GM12801 (cell line): ENCODE measurements at regions not wholly inside any gene's neighbourhood (a gene's known extent, or its start where the extent isn't known, plus 50 kb on each side); places are given as distances from the start of the nearest gene placed in this dataset.

Experiments
- TF ChIP-seq, protein P1 (sequence below): IDR thresholded peaks from one replicate; pipeline ENCODE4 v1.5.1; 2011; ENCODE audit warnings: control low read depth; ENCODE audit not compliant: insufficient read length; ENCODE audit errors: extremely low read depth

DNA sequence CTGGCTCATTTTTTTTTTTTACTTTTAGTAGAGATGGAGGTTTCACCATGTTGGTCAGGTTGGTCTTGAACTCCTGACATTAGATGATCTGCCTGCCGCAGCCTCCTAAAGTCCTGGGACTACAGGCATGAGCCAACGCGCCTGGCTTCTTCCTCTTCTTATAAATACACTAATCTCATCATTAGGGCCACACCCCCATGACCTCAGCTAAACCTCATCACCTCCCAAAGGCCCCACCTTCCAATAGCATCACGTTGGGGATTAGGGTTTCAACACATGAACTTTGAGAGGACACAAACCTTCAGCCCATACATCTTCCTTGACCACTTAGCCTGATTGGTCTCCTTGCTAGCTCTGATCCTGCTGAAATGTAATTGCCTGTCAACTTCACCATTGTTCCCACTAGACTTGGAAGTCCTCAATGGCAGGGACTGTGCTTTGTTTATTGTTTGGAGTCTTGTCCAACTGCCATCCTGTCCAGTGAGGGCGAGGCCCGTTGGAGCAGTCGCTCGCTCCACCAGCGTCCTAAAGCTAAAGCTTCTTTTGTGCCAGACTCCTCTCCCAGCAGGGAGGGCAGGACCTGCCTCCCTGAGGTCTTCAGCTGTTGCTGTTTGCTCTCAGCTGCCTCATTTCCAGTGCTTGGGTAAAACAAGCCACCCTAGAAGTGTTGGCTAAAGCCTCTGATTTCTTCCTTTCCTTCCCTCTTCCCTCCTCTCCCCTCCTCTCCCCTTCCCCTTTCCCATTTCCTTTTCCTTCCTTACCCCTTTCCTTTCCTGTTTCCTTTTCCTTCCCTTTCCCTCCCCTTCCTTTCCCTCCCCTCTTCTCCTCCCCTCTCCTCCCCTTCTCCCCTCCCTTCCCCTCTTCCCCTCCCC is 85.3 kb downstream of the HAPSTR1 start:
- TF ChIP-seq, protein P1, sequence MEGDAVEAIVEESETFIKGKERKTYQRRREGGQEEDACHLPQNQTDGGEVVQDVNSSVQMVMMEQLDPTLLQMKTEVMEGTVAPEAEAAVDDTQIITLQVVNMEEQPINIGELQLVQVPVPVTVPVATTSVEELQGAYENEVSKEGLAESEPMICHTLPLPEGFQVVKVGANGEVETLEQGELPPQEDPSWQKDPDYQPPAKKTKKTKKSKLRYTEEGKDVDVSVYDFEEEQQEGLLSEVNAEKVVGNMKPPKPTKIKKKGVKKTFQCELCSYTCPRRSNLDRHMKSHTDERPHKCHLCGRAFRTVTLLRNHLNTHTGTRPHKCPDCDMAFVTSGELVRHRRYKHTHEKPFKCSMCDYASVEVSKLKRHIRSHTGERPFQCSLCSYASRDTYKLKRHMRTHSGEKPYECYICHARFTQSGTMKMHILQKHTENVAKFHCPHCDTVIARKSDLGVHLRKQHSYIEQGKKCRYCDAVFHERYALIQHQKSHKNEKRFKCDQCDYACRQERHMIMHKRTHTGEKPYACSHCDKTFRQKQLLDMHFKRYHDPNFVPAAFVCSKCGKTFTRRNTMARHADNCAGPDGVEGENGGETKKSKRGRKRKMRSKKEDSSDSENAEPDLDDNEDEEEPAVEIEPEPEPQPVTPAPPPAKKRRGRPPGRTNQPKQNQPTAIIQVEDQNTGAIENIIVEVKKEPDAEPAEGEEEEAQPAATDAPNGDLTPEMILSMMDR, result no peak

DNA sequence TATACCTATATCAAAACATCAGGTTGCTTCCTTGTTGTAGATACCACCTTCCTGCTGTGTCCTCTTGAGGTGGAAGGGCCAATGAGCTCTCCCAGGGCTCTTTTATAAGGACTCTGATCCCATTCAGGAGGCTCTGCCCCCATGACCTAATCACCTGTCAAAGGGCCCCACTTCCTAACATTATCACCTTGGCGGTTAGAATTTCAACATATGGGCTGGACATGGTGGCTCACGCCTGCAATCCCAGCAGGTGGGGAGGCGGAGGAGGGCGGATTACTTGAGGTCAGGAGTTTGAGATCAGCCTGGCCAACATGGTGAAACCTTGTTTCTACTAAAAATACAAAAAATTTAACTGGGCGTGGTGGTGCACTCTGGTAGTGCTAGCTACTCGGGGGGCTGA is 86.4 kb downstream of the HAPSTR1 start:
- TF ChIP-seq, protein P1, result no peak

DNA sequence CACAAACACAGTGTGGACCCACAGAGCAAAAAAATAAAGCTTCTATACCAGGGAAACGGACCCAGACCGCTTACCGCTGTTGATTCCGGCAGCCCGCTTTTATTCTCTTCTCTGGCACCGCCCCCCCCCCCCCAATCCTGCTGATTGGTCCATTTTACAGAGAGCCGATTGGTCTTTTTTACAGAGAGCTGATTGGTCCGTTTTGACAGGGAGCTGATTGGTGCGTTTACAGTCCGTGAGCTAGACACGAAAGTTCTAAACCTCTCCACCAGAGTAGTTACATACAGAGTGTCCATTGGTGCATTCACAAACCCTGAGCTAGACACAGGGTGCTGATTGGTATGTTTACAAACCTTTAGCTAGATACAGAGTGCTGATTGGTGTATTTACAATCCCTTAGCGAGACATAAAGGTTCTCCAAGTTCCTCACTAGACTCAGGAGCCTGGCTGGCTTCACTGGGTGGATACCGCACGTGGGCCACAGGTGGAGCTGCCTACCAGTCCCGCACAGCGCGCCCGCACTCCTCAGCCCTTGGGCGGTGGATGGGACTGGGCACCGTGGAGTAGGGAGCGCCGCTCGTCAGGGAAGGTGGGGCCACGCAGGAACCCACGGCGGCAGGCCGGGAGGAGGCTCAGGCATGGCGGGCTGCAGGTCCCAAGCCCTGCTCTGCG is 92.4 kb downstream of the HAPSTR1 start:
- TF ChIP-seq, protein P1, result no peak

DNA sequence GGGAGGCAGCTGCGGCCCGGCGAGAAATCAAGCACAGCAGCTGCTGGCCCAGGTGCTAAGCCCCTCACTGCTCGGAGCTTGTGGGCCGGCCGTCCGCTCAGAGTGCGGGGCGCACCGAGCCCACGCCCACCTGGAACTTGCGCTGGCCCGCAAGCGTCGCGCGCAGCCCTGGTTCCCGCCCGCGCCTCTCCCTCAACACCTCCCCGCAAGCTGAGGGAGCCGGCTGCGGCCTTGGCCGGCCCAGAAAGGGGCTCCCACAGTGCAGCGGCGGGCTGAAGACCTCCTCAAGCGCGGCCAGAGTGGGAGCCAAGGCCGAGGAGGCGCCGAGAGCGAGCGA is 92.9 kb downstream of the HAPSTR1 start:
- TF ChIP-seq, protein P1, result no peak

GRCh38 chr16:9185381-9185780 is 93.9 kb downstream of the HAPSTR1 start:
- TF ChIP-seq, protein P1, result no peak

GRCh38 chr16:9186061-9186460 is 94.6 kb downstream of the HAPSTR1 start:
- TF ChIP-seq, protein P1, result no peak

- TF ChIP-seq, protein P1, result no peak
These were observed 97.3 kb downstream of the HAPSTR1 start for GRCh38 chr16:9188721-9189120.
